MM.1S (cell line): ENCODE measurements at regions not wholly inside any gene's neighbourhood (a gene's known extent, or its start where the extent isn't known, plus 50 kb on each side); places are given as distances from the start of the nearest gene placed in this dataset.

Experiments
- DNase-seq: peaks from one replicate; pipeline ENCODE4 v3.0.0-alpha.2; 2015
- H2AFZ ChIP-seq: fragments of 300-600 bp; sonication (generic); 2 replicates; pipeline ENCODE4 v1.6.0; 2016; ENCODE audit warnings: antibody characterized with exemption, low read length
- H3F3A ChIP-seq: fragments of 300-600 bp; sonication (generic); 2 replicates; pipeline ENCODE4 v1.6.1; 2016; ENCODE audit warnings: mild to moderate bottlenecking, antibody characterized with exemption, low read length, moderate library complexity, mixed read lengths; ENCODE audit not compliant: insufficient read depth
- H3K27ac ChIP-seq: fragments of 300-600 bp; sonication (generic); 2 replicates; pipeline ENCODE4 v1.5.1; 2016; ENCODE audit warnings: mild to moderate bottlenecking, low read length
- H3K27me3 ChIP-seq: fragments of 300-600 bp; sonication (generic); replicated peaks from 2 replicates; pipeline ENCODE4 v1.6.0; 2016; ENCODE audit warnings: low read length; ENCODE audit not compliant: insufficient read depth
- H3K36me3 ChIP-seq: fragments of 300-600 bp; sonication (generic); replicated peaks from 2 replicates; pipeline ENCODE4 v1.6.1; 2016; ENCODE audit warnings: mild to moderate bottlenecking, low read length, mixed read lengths; ENCODE audit not compliant: insufficient read depth
- H3K4me1 ChIP-seq: fragments of 300-600 bp; sonication (generic); 2 replicates; pipeline ENCODE4 v1.6.1; 2016; ENCODE audit warnings: low read length, mixed read lengths
- H3K4me2 ChIP-seq: fragments of 300-600 bp; sonication (generic); 2 replicates; pipeline ENCODE4 v1.6.0; 2016; ENCODE audit warnings: low read depth, low read length
- H3K4me3 ChIP-seq: fragments of 300-600 bp; sonication (generic); 2 replicates; pipeline ENCODE4 v1.5.1; 2016; ENCODE audit warnings: low read length, mixed read lengths
- H3K79me2 ChIP-seq: fragments of 300-600 bp; sonication (generic); 2 replicates; pipeline ENCODE4 v1.6.1; 2016; ENCODE audit warnings: mixed run types, low read length, mixed read lengths
- H3K9ac ChIP-seq: fragments of 300-600 bp; sonication (generic); 2 replicates; pipeline ENCODE4 v1.6.1; 2016; ENCODE audit warnings: low read length, mixed read lengths
- H3K9me2 ChIP-seq: fragments of 300-600 bp; sonication (generic); replicated peaks from 2 replicates; pipeline ENCODE4 v1.6.1; 2016; ENCODE audit warnings: mild to moderate bottlenecking, low read length, mixed read lengths; ENCODE audit not compliant: insufficient read depth
- H3K9me3 ChIP-seq: fragments of 300-600 bp; sonication (generic); replicated peaks from 2 replicates; pipeline ENCODE4 v1.6.1; 2016; ENCODE audit warnings: mild to moderate bottlenecking, low read length, mixed read lengths; ENCODE audit not compliant: insufficient read depth
- H4K20me1 ChIP-seq: fragments of 300-600 bp; sonication (generic); 2 replicates; pipeline ENCODE4 v1.6.1; 2016; ENCODE audit warnings: mild to moderate bottlenecking, low read length, moderate library complexity, mixed read lengths; ENCODE audit not compliant: insufficient read depth
- EZH2 ChIP-seq: fragments of 300-600 bp; sonication (generic); optimal IDR thresholded peaks from 2 replicates; pipeline ENCODE3; 2017; ENCODE audit warnings: low read depth, mild to moderate bottlenecking, antibody characterized with exemption, low read length, mixed read lengths
- EZH2phosphoT487 ChIP-seq: fragments of 300-600 bp; sonication (generic); IDR thresholded peaks from 2 replicates; pipeline ENCODE4 v1.6.1; 2018; ENCODE audit warnings: antibody characterized with exemption, low read length
- TF ChIP-seq, protein P1 (sequence below): fragments of 300-600 bp; sonication (generic); IDR thresholded peaks from 2 replicates; pipeline ENCODE4 v1.5.1; 2016; ENCODE audit warnings: antibody characterized with exemption, low read length, mixed read lengths

DNA sequence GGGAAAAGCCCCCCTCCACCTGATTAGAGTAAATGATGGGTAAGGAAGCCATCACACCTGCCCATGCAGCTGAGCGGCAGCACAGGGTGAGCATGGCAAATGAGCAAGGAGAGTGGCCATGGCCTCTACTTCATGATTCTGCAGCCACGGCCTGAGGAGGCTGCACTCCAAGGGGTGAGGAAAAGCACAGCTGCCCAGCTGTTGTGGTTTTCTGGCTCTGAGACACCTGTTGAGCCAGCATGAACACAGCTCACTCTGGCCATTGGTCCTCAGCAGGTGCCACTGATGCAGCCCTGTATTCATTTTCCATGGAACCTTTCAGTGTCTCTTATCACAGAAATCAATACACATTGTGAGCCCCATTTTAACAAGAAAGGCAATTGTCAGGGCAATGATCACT is 707.2 kb downstream of the AACS start:
- Histone ChIP-seq H3K9me3 (no peaks in the 10 kb centered on the region), H3K9ac (no peak overlapping the region), H3K9me2 (no peaks in the 10 kb centered on the region), H4K20me1 (no peaks in the 10 kb centered on the region), H3F3A (no peaks in the 10 kb centered on the region), H3K27me3 (no peaks in the 10 kb centered on the region), H3K36me3 (no peaks in the 10 kb centered on the region), H3K27ac (no peak overlapping the region), H3K4me1 (no peaks in the 10 kb centered on the region), H3K4me3 (no peak overlapping the region), H2AFZ (no peak overlapping the region), H3K4me2 (no peak overlapping the region), H3K79me2 (no peaks in the 10 kb centered on the region)
- no peak for DNase-seq
- TF ChIP-seq EZH2, result no peak
- TF ChIP-seq, protein P1, sequence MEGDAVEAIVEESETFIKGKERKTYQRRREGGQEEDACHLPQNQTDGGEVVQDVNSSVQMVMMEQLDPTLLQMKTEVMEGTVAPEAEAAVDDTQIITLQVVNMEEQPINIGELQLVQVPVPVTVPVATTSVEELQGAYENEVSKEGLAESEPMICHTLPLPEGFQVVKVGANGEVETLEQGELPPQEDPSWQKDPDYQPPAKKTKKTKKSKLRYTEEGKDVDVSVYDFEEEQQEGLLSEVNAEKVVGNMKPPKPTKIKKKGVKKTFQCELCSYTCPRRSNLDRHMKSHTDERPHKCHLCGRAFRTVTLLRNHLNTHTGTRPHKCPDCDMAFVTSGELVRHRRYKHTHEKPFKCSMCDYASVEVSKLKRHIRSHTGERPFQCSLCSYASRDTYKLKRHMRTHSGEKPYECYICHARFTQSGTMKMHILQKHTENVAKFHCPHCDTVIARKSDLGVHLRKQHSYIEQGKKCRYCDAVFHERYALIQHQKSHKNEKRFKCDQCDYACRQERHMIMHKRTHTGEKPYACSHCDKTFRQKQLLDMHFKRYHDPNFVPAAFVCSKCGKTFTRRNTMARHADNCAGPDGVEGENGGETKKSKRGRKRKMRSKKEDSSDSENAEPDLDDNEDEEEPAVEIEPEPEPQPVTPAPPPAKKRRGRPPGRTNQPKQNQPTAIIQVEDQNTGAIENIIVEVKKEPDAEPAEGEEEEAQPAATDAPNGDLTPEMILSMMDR, result no peak
- TF ChIP-seq EZH2phosphoT487, result no peak

DNA sequence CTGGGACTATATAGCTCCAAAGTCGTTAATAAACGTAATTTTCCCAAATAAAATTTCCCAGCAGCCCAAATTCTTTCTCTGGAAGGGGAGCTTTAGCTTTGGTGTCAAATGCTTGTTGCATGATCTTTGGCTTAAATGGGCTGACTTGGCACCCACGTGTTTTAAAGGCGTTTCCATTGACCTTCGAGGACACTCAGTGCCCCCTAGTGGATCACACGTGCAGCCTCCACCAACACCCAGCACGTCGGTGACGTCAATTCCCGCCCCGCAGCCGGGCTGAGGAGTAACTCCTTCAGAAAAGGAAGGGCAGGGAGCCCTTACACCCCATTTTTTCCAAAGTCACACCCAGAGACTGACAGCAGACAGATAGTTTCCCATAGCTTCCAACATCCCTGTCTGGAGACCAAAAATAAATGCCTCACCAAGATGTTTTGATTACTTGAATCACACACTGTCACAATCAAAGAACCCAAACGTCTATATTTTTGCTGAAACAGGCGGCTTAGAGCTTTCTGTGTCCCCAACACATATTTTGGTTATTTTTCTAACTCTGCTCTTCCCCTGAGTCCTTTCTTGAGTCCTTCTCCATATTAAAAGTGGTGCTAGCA is 707.9 kb downstream of the AACS start:
- H3F3A ChIP-seq, result no peaks in the 10 kb centered on the region
- H3K9ac ChIP-seq, result no peak overlapping the region
- H3K79me2 ChIP-seq, result no peaks in the 10 kb centered on the region
- no peaks in the 10 kb centered on the region for H3K36me3 ChIP-seq
- DNase-seq, result peak; percentile 43
- no peaks in the 10 kb centered on the region for H4K20me1 ChIP-seq
- H3K4me1 ChIP-seq, result no peaks in the 10 kb centered on the region
- H3K27me3 ChIP-seq, result no peaks in the 10 kb centered on the region
- H2AFZ ChIP-seq, result no peak overlapping the region
- TF ChIP-seq, protein P1, result peak; percentile 42
- TF ChIP-seq EZH2, result no peak
- no peak overlapping the region for H3K27ac ChIP-seq
- no peaks in the 10 kb centered on the region for H3K9me3 ChIP-seq
- no peak overlapping the region for H3K4me2 ChIP-seq
- no peaks in the 10 kb centered on the region for H3K9me2 ChIP-seq
- no peak overlapping the region for H3K4me3 ChIP-seq

DNA sequence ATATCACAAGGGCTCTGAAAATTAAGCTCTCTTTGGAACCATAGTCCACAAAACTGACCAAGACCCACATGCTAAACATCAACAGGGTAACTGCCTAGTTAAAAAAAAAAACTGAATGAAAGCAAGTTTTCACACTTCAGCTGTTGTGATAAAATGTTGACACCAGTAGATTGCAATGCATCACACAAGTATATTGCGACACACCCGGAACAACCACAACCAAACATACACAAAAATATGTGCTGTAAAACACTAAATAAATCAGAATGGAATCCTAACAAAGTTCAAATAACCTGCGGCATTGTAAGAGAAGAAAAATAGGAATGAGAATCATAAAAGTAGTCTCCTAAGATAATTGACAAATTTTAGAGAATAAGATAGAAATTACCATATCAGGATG is 710.3 kb downstream of the AACS start:
- H3K9me3 ChIP-seq, result no peaks in the 10 kb centered on the region
- H3K79me2 ChIP-seq, result no peaks in the 10 kb centered on the region
- no peak overlapping the region for H3K9ac ChIP-seq
- no peaks in the 10 kb centered on the region for H3K4me1 ChIP-seq
- TF ChIP-seq, protein P1, result no peak
- no peak for TF ChIP-seq EZH2phosphoT487
- no peak for TF ChIP-seq EZH2
- H3K27me3 ChIP-seq, result no peaks in the 10 kb centered on the region
- H3K9me2 ChIP-seq, result no peaks in the 10 kb centered on the region
- H3K4me2 ChIP-seq, result no peak overlapping the region
- no peaks in the 10 kb centered on the region for H3F3A ChIP-seq
- H3K36me3 ChIP-seq, result no peaks in the 10 kb centered on the region
- no peak overlapping the region for H3K4me3 ChIP-seq
- H3K27ac ChIP-seq, result no peak overlapping the region
- H2AFZ ChIP-seq, result no peak overlapping the region
- DNase-seq, result no peak
- no peaks in the 10 kb centered on the region for H4K20me1 ChIP-seq
